ENCODE measurements at regions not wholly inside any gene's neighbourhood (a gene's known extent, or its start where the extent isn't known, plus 50 kb on each side); places are given as distances from the start of the nearest gene placed in this dataset.
A peak's percentile ranks its signal among the peaks of the same experiment; 100 is the strongest.

GRCh38 chr9:91084896-91085516 lies 276.7 kb downstream of the AUH start:
- no peak for TF ChIP-seq CTCF (IDR thresholded peaks at IDR 0.05; ENCODE audit: low read depth, low read length)
- H3K4me3 ChIP-seq (ENCODE audit: low read depth, low read length): no peak overlapping the region
- in situ Hi-C loops (cut with HindIII; ENCODE audit: low sequenced_read_pairs): no loop called here
- no peak for DNase-seq (ENCODE audit: low read depth, low spot score)

GRCh38 chr9:91085517-91086291 lies 276.0 kb downstream of the AUH start:
- in situ Hi-C loops (cut with HindIII; ENCODE audit: low sequenced_read_pairs): no loop called here
- H3K4me3 ChIP-seq (ENCODE audit: low read depth, low read length): no peak overlapping the region
- no peak for TF ChIP-seq CTCF (IDR thresholded peaks at IDR 0.05; ENCODE audit: low read depth, low read length)
- DNase-seq (ENCODE audit: low read depth, low spot score): no peak

GRCh38 chr9:91086657-91087461 lies 274.9 kb downstream of the AUH start:
- H3K4me3 ChIP-seq (ENCODE audit: low read depth, low read length): no peak overlapping the region
- no peak for DNase-seq (ENCODE audit: low read depth, low spot score)
- in situ Hi-C loops (cut with HindIII; ENCODE audit: low sequenced_read_pairs): no loop called here
- no peak for TF ChIP-seq CTCF (IDR thresholded peaks at IDR 0.05; ENCODE audit: low read depth, low read length)

GRCh38 chr9:91087462-91087759 lies 274.3 kb downstream of the AUH start:
- DNase-seq (ENCODE audit: low read depth, low spot score): no peak
- no peak overlapping the region for H3K4me3 ChIP-seq (ENCODE audit: low read depth, low read length)
- TF ChIP-seq CTCF (IDR thresholded peaks at IDR 0.05; ENCODE audit: low read depth, low read length): no peak
- in situ Hi-C loops (cut with HindIII; ENCODE audit: low sequenced_read_pairs): no loop called here

GRCh38 chr9:91089405-91090129 lies 272.2 kb downstream of the AUH start:
- H3K4me3 ChIP-seq (ENCODE audit: low read depth, low read length): no peak overlapping the region
- peak; percentile 73 for TF ChIP-seq CTCF (IDR thresholded peaks at IDR 0.05; ENCODE audit: low read depth, low read length)
- in situ Hi-C loops (cut with HindIII; ENCODE audit: low sequenced_read_pairs): no loop called here
- peak; percentile 66 for DNase-seq (ENCODE audit: low read depth, low spot score)

GRCh38 chr9:91090130-91090410 lies 271.6 kb downstream of the AUH start:
- no peak overlapping the region for H3K4me3 ChIP-seq (ENCODE audit: low read depth, low read length)
- no peak for TF ChIP-seq CTCF (IDR thresholded peaks at IDR 0.05; ENCODE audit: low read depth, low read length)
- no peak for DNase-seq (ENCODE audit: low read depth, low spot score)
- in situ Hi-C loops (cut with HindIII; ENCODE audit: low sequenced_read_pairs): no loop called here

All from astrocyte of the spinal cord (primary cell).